ENCODE measurements at regions not wholly inside any gene's neighbourhood (a gene's known extent, or its start where the extent isn't known, plus 50 kb on each side); places are given as distances from the start of the nearest gene placed in this dataset.

- Histone ChIP-seq H3K36me3 (ENCODE audit: control insufficient read depth, insufficient read depth, low read length) (no peaks in the 10 kb centered on the region), H3K4me3 (ENCODE audit: low read depth, low read length) (no peak overlapping the region), H3K27me3 (ENCODE audit: control insufficient read depth, insufficient read depth, low read length) (peaks cover 3% of the 10 kb centered on the region)
- TF ChIP-seq, protein P1, sequence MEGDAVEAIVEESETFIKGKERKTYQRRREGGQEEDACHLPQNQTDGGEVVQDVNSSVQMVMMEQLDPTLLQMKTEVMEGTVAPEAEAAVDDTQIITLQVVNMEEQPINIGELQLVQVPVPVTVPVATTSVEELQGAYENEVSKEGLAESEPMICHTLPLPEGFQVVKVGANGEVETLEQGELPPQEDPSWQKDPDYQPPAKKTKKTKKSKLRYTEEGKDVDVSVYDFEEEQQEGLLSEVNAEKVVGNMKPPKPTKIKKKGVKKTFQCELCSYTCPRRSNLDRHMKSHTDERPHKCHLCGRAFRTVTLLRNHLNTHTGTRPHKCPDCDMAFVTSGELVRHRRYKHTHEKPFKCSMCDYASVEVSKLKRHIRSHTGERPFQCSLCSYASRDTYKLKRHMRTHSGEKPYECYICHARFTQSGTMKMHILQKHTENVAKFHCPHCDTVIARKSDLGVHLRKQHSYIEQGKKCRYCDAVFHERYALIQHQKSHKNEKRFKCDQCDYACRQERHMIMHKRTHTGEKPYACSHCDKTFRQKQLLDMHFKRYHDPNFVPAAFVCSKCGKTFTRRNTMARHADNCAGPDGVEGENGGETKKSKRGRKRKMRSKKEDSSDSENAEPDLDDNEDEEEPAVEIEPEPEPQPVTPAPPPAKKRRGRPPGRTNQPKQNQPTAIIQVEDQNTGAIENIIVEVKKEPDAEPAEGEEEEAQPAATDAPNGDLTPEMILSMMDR (IDR thresholded peaks at IDR 0.05; ENCODE audit: insufficient read depth, low read length, severe bottlenecking), result no peak
- DNase-seq (ENCODE audit: low read depth) (no peak), FAIRE-seq (no peak)
Measured at GRCh38 chr1:184226100-184226487, 160.7 kb upstream of the C1orf21 start.

- Histone ChIP-seq H3K36me3 (ENCODE audit: control insufficient read depth, insufficient read depth, low read length) (no peaks in the 10 kb centered on the region), H3K4me3 (ENCODE audit: low read depth, low read length) (no peak overlapping the region), H3K27me3 (ENCODE audit: control insufficient read depth, insufficient read depth, low read length) (peaks cover 2% of the 10 kb centered on the region)
- DNase-seq (ENCODE audit: low read depth), result no peak
- TF ChIP-seq, protein P1 (IDR thresholded peaks at IDR 0.05; ENCODE audit: insufficient read depth, low read length, severe bottlenecking), result no peak
- FAIRE-seq, result no peak
Measured at GRCh38 chr1:184228558-184228957, 158.3 kb upstream of the C1orf21 start.

DNA sequence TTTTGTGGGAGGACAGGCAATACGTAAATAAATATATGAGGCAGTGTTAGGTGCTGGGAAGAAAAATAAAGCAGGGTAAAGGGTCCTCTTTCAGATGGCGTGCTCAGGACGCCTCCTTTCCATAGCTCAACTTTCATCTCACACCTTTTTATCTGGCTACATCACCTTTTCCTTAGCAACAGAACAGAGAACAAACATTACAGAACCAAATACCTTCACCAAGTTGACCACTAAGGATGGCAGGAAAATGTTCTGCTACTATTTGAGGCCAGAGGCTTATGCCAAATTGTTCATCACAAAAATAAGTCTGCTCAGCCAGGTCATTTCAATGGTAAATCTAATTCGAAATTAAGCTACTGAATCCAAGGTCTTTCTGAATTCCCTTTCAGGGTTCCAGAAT, 149.2 kb upstream of the C1orf21 start:
- H3K36me3 ChIP-seq (ENCODE audit: control insufficient read depth, insufficient read depth, low read length), result no peaks in the 10 kb centered on the region
- H3K4me3 ChIP-seq (ENCODE audit: low read depth, low read length), result no peak overlapping the region
- no peak for FAIRE-seq
- TF ChIP-seq, protein P1 (IDR thresholded peaks at IDR 0.05; ENCODE audit: insufficient read depth, low read length, severe bottlenecking), result no peak
- no peaks in the 10 kb centered on the region for H3K27me3 ChIP-seq (ENCODE audit: control insufficient read depth, insufficient read depth, low read length)
- DNase-seq (ENCODE audit: low read depth), result no peak

DNA sequence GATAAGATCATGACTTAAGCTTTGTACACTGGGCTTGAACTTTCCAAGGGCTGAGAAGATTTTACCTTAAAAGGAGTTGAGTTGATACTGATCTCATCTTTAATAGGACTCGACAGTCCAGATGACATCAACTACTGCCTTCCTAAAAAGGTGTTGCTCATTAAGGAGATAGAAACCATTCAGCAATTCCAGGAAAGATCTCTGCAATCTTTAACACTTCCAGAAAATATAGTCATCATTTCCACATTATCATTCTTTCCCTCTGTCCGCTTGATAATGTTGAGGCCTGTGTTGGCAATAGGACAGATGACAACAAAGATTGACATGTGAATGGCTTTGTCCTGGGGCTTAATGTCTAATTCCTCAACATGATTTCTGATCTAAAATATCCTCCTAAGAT, 145.4 kb upstream of the C1orf21 start:
- FAIRE-seq (no peak), DNase-seq (ENCODE audit: low read depth) (no peak)
- H3K27me3 ChIP-seq (ENCODE audit: control insufficient read depth, insufficient read depth, low read length), result no peaks in the 10 kb centered on the region
- no peaks in the 10 kb centered on the region for H3K36me3 ChIP-seq (ENCODE audit: control insufficient read depth, insufficient read depth, low read length)
- TF ChIP-seq, protein P1 (IDR thresholded peaks at IDR 0.05; ENCODE audit: insufficient read depth, low read length, severe bottlenecking), result no peak
- no peak overlapping the region for H3K4me3 ChIP-seq (ENCODE audit: low read depth, low read length)

DNA sequence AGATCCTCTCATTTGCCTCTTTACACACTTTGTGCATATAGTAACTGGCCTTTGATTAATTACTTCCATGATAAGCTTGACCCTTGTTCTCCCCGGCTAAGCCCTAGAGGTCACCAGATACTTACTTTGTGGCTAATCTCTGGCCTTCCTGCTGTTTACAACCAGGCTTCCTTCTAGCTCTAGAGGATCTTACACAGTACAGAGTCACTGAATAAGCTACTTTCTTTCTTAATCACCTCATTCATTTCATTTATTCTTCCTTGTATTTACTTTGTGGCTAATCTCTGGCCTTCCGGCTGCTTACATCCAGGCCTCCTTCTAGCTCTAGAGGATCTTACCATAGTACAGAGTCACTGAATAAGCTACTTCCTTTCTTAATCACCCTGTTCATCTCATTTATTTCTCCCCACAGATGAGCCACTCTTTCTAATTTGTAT, 144.3 kb upstream of the C1orf21 start:
- TF ChIP-seq, protein P1 (IDR thresholded peaks at IDR 0.05; ENCODE audit: insufficient read depth, low read length, severe bottlenecking), result peak; percentile 13
- peak; percentile 63 for DNase-seq (ENCODE audit: low read depth)
- FAIRE-seq, result no peak

DNA sequence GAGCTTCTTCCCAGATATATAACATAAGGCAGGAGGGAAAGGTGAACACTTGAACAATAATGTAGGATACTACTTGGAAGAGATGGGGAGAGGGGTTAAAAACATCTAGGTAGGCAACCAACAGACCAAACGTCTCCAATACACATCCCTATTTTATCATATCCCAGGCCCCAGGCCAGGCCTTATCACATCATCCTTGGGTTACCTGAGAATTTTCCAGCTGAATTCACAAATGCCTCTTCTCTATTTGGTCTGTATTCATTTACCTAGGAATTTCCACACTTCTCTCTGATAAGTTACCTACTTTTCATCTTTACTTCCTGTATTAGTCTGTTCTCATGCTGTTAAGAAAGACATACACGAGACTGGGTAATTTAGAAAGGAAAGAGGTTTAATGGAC, 141.9 kb upstream of the C1orf21 start:
- FAIRE-seq (no peak), DNase-seq (ENCODE audit: low read depth) (no peak)
- TF ChIP-seq, protein P1 (IDR thresholded peaks at IDR 0.05; ENCODE audit: insufficient read depth, low read length, severe bottlenecking), result no peak
- Histone ChIP-seq H3K4me3 (ENCODE audit: low read depth, low read length) (no peak overlapping the region), H3K27me3 (ENCODE audit: control insufficient read depth, insufficient read depth, low read length) (peaks cover 5% of the 10 kb centered on the region), H3K36me3 (ENCODE audit: control insufficient read depth, insufficient read depth, low read length) (no peaks in the 10 kb centered on the region)

More for the DNA sequence above, 144.3 kb upstream of the C1orf21 start:
- Histone ChIP-seq H3K36me3 (ENCODE audit: control insufficient read depth, insufficient read depth, low read length) (no peaks in the 10 kb centered on the region), H3K4me3 (ENCODE audit: low read depth, low read length) (no peak overlapping the region), H3K27me3 (ENCODE audit: control insufficient read depth, insufficient read depth, low read length) (peaks cover 2% of the 10 kb centered on the region)
